Prostate gland (tissue), 2 donors: ENCODE measurements at regions not wholly inside any gene's neighbourhood (a gene's known extent, or its start where the extent isn't known, plus 50 kb on each side); places are given as distances from the start of the nearest gene placed in this dataset.

Experiments used
- DNase-seq: peaks from one replicate; pipeline ENCODE4 v3.0.0-alpha.2; 2019; ENCODE audit warnings: low spot score
- H3K27ac ChIP-seq, 2 donors: fragments of 200-600 bp; sonication (generic); 2 replicates each; pipeline ENCODE4 v1.5.1; 2017 to 2019
- H3K27me3 ChIP-seq: fragments of 200-600 bp; sonication (generic); replicated peaks from 2 replicates; pipeline ENCODE4 v1.5.1; 2019; ENCODE audit not compliant: insufficient read depth
- H3K36me3 ChIP-seq, 2 donors: fragments of 200-600 bp; sonication (generic); 1 replicate in 1 of 2; 2 replicates in 1 of 2; pipeline versions ENCODE4 v1.5.1 to v1.8.1; 2017 to 2019
- H3K4me1 ChIP-seq: fragments of 200-600 bp; sonication (generic); replicated peaks from 2 replicates; pipeline ENCODE4 v1.5.1; 2019
- H3K4me3 ChIP-seq, 2 donors: fragments of 200-600 bp; sonication (generic); 2 replicates each; pipeline ENCODE4 v1.5.1; 2017 to 2019
- H3K9me3 ChIP-seq: fragments of 200-600 bp; sonication (generic); 2 replicates; pipeline ENCODE4 v1.5.1; 2017
- POLR2A ChIP-seq: fragments of 450-650 bp; IDR thresholded peaks from one replicate; pipeline ENCODE4 v1.6.1; 2016; ENCODE audit warnings: antibody characterized with exemption, mild to moderate bottlenecking
- POLR2AphosphoS5 ChIP-seq: sonication (generic); formaldehyde crosslinking; IDR thresholded peaks from one replicate; pipeline ENCODE4 v1.6.1; 2017; ENCODE audit warnings: antibody characterized with exemption
- WGBS: methylation state at CpG from one replicate; pipeline ENCODE4 v1.1.5; 2018; 5-methylcytosine and 5-hydroxymethylcytosine counted together
- intact Hi-C: fragments of 100-400 bp; cut with DNase I; formaldehyde crosslinking; loops from one replicate; pipeline ENCODE4 v1.14.2; 2022
- TF ChIP-seq, protein P1 (sequence below), 4 experiments: fragments of 200-600 bp in 2 of 4; fragments of 450-650 bp in 2 of 4; sonication (generic) in 2 of 4; IDR thresholded peaks; 1 replicate in 3 of 4; 2 replicates in 1 of 4; pipeline ENCODE4 v1.5.1; 2016 to 2019; ENCODE audit warnings: antibody characterized with exemption in 4 of 4, mild to moderate bottlenecking in 2 of 4, moderate library complexity in 2 of 4

DNA sequence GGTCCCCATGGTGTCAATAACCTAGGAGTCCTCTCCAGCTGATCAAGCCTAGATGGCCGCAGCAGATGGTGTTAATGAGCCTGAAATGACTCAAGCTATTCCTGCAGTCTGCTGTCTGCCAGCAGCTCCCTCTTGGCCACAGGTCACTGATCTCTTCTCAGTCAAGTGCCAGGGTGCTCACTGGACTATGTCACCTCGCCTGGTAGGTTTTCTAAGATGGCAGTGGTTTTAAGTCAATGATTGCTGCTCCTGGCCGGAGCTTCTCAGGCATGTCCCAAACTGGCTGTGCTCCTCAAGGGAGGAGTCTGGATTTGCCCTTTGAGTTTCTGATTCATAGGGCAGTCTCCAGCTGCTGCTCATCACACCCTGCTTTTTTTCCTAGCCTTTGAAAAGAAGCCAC lies 58.6 kb upstream of the SHISA6 start:
- H3K9me3 ChIP-seq, result no peaks in the 10 kb centered on the region
- TF ChIP-seq, protein P1, sequence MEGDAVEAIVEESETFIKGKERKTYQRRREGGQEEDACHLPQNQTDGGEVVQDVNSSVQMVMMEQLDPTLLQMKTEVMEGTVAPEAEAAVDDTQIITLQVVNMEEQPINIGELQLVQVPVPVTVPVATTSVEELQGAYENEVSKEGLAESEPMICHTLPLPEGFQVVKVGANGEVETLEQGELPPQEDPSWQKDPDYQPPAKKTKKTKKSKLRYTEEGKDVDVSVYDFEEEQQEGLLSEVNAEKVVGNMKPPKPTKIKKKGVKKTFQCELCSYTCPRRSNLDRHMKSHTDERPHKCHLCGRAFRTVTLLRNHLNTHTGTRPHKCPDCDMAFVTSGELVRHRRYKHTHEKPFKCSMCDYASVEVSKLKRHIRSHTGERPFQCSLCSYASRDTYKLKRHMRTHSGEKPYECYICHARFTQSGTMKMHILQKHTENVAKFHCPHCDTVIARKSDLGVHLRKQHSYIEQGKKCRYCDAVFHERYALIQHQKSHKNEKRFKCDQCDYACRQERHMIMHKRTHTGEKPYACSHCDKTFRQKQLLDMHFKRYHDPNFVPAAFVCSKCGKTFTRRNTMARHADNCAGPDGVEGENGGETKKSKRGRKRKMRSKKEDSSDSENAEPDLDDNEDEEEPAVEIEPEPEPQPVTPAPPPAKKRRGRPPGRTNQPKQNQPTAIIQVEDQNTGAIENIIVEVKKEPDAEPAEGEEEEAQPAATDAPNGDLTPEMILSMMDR (IDR thresholded peaks at IDR 0.05), result no peak
- TF ChIP-seq POLR2AphosphoS5 (no peak), POLR2A (no peak)
- no peak overlapping the region for H3K27ac ChIP-seq
- H3K36me3 ChIP-seq, result no peaks in the 10 kb centered on the region
- 54% methylated on average over 3 of the region's 3 CpGs for WGBS
- DNase-seq, result no peak
- no peak overlapping the region for H3K4me3 ChIP-seq
- no peaks in the 10 kb centered on the region for H3K27me3 ChIP-seq
- intact Hi-C loops, result no loop called here
- peaks cover 6% of the 10 kb centered on the region for H3K4me1 ChIP-seq

DNA sequence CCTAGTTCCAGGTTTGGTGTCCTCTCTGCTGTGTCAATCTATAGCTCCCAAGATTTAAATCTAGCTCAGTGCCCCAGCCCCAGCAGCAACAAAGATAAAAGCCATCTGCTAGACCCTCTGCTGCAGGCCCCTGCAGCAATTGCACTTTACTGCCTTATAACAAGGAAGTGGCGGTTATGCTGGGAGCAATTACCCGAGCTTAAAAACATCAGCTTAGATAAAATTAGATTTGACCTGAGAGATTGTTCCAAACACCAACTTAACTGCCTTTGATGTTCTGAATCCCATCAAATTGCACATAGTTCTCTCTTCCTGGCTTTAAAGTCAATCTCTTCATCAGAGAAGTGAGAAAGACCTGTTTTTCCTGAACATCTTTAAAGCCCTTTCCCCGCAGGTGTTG lies 62.4 kb upstream of the SHISA6 start:
- Histone ChIP-seq H3K9me3 (no peaks in the 10 kb centered on the region), H3K4me3 (no peak overlapping the region), H3K36me3 (no peaks in the 10 kb centered on the region), H3K27ac (no peak overlapping the region), H3K4me1 (peaks cover 9% of the 10 kb centered on the region), H3K27me3 (no peaks in the 10 kb centered on the region)
- 26% methylated on average over 3 of the region's 3 CpGs for WGBS
- peak; percentile 54 for TF ChIP-seq POLR2AphosphoS5
- TF ChIP-seq, protein P1 (IDR thresholded peaks at IDR 0.05), result no peak
- no peak for DNase-seq
- intact Hi-C loops, result no loop called here

DNA sequence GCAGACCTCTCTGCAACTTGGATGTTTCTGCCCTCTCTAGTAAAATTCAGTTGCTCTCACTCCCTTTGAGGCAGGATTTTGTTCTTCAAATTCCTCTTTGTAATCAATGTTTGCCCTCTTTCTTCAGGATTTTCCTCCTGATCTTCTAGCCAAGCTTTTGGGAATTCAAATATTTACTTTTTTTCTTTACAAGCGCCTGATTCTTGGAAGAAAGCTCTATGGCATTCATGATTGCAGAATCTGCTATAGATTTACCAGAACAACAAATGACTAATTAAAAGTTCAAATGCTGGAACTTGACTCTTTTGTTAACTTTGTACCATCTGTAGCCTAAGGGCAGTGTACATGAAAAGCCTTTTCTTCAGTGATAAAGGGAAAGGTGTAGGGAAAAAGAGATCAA lies 63.7 kb upstream of the SHISA6 start:
- DNase-seq, result no peak
- peaks cover 9% of the 10 kb centered on the region for H3K4me1 ChIP-seq
- intact Hi-C loops, result no loop called here
- no peak overlapping the region for H3K4me3 ChIP-seq
- no peaks in the 10 kb centered on the region for H3K9me3 ChIP-seq
- TF ChIP-seq POLR2AphosphoS5 (peak; percentile 66), POLR2A (no peak)
- TF ChIP-seq, protein P1 (IDR thresholded peaks at IDR 0.05), result no peak
- no peaks in the 10 kb centered on the region for H3K36me3 ChIP-seq
- no peaks in the 10 kb centered on the region for H3K27me3 ChIP-seq
- 40% methylated on average over 1 of the region's 1 CpG for WGBS
- H3K27ac ChIP-seq, result no peak overlapping the region

DNA sequence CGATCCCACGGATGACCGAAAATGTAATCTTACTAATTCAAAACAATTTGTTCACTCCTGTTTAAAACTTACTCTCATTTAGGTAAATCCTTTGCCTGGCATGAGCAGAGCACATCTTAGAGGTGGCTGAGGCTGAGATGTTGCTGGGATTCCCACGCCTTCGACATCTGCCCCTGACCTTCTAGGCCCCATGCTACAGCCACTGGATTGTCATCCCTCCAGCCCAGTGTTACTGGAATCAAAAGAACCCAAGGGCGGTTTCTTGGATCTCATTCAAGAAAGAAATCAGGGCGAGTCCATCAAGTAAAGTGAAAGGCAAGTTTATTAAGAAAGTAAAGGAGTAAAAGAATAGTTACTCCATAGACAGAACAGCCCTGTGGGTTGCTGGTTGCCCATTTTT lies 64.5 kb upstream of the SHISA6 start:
- H3K4me3 ChIP-seq, result no peak overlapping the region
- H3K36me3 ChIP-seq, result no peaks in the 10 kb centered on the region
- DNase-seq, result no peak
- peaks cover 9% of the 10 kb centered on the region for H3K4me1 ChIP-seq
- no peak overlapping the region for H3K27ac ChIP-seq
- intact Hi-C loops, result no loop called here
- no peak for TF ChIP-seq POLR2A
- TF ChIP-seq, protein P1 (IDR thresholded peaks at IDR 0.05), result no peak
- no peak for TF ChIP-seq POLR2AphosphoS5
- H3K27me3 ChIP-seq, result no peaks in the 10 kb centered on the region
- WGBS, result 45% methylated on average over 7 of the region's 7 CpGs
- no peaks in the 10 kb centered on the region for H3K9me3 ChIP-seq

DNA sequence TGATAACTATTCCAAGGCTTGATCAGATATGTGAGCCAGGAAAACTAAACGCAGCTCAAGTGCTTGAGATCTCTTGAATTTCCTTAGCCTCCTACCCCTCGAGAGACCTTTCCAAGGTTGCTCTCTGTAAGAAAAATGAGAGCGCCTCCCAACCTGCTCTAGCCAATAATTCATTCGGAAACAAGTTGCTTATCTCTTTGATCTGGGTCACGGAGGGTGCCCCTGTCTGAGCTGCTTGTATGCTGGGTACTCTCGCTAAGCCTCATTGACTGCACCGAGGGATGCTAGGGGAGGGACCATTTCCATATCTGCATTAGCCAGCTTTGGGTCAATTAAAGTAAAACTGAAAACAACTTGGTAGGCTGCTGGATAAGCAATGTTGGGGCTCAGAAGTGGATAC lies 70.1 kb upstream of the SHISA6 start:
- H3K36me3 ChIP-seq, result no peaks in the 10 kb centered on the region
- 38% methylated on average over 7 of the region's 7 CpGs for WGBS
- intact Hi-C loops, result no loop called here

More for the DNA sequence above, 70.1 kb upstream of the SHISA6 start:
- TF ChIP-seq POLR2A, result no peak
- TF ChIP-seq, protein P1 (IDR thresholded peaks at IDR 0.05), result no peak
- H3K4me3 ChIP-seq, result no peak overlapping the region
- no peaks in the 10 kb centered on the region for H3K4me1 ChIP-seq
- no peaks in the 10 kb centered on the region for H3K9me3 ChIP-seq
- no peak overlapping the region for H3K27ac ChIP-seq
- no peak for DNase-seq
- no peaks in the 10 kb centered on the region for H3K27me3 ChIP-seq
